ENCODE measurements at regions not wholly inside any gene's neighbourhood (a gene's known extent, or its start where the extent isn't known, plus 50 kb on each side); places are given as distances from the start of the nearest gene placed in this dataset.

- Histone ChIP-seq H3K4me1 (ENCODE audit: control insufficient read depth in 3 of 3, insufficient read depth in 2 of 3, low read depth in 1 of 3, low read length in 2 of 3) (peaks cover 0 to 14% (median 0%) of the 10 kb centered on the region in 3 donors), H3K27ac (ENCODE audit: low read depth in 1 of 3, low read length in 2 of 3) (peak overlapping the region in 2 of 3 donors; percentile 36 to 69), H3K36me3 (ENCODE audit: control insufficient read depth in 3 of 3, insufficient read depth in 2 of 3, low read depth in 1 of 3, low read length in 3 of 3) (no peaks in the 10 kb centered on the region), H3K27me3 (ENCODE audit: control insufficient read depth in 3 of 3, insufficient read depth in 3 of 3, low read length in 3 of 3) (no peaks in the 10 kb centered on the region), H3K9me3 (ENCODE audit: control insufficient read depth in 2 of 2, insufficient read depth in 1 of 2, low read depth in 1 of 2, low read length in 1 of 2) (no peaks in the 10 kb centered on the region), H3K4me3 (ENCODE audit: low read depth in 1 of 3, low read length in 3 of 3) (no peak overlapping the region)
- WGBS, 3 donors: 64 to 86% (median 84%) methylated on average over 9 of the region's 9 CpGs
- no peak for FAIRE-seq
- DNase-seq: peak in 1 of 2 donors; percentile 62
Measured at GRCh38 chr5:74251141-74252035, 389.1 kb downstream of the ENC1 start.

GRCh38 chr5:74250304-74251102 is 390.0 kb downstream of the ENC1 start:
- peaks cover 0 to 9% (median 0%) of the 10 kb centered on the region in 3 donors for H3K4me1 ChIP-seq (ENCODE audit: control insufficient read depth in 3 of 3, insufficient read depth in 2 of 3, low read depth in 1 of 3, low read length in 2 of 3)
- no peaks in the 10 kb centered on the region for H3K27me3 ChIP-seq (ENCODE audit: control insufficient read depth in 3 of 3, insufficient read depth in 3 of 3, low read length in 3 of 3)
- DNase-seq (no peak), FAIRE-seq (no peak)
- no peaks in the 10 kb centered on the region for H3K36me3 ChIP-seq (ENCODE audit: control insufficient read depth in 3 of 3, insufficient read depth in 2 of 3, low read depth in 1 of 3, low read length in 3 of 3)
- H3K27ac ChIP-seq (ENCODE audit: low read depth in 1 of 3, low read length in 2 of 3): peak overlapping the region in 2 of 3 donors; percentile 36 to 69
- H3K9me3 ChIP-seq (ENCODE audit: control insufficient read depth in 2 of 2, insufficient read depth in 1 of 2, low read depth in 1 of 2, low read length in 1 of 2): no peaks in the 10 kb centered on the region
- no peak overlapping the region for H3K4me3 ChIP-seq (ENCODE audit: low read depth in 1 of 3, low read length in 3 of 3)
- 58 to 67% (median 58%) methylated on average over 6 of the region's 6 CpGs for WGBS, 3 donors

GRCh38 chr5:74248576-74248975 is 392.0 kb downstream of the ENC1 start:
- Histone ChIP-seq H3K27ac (ENCODE audit: low read depth in 1 of 3, low read length in 2 of 3) (no peak overlapping the region), H3K27me3 (ENCODE audit: control insufficient read depth in 3 of 3, insufficient read depth in 3 of 3, low read length in 3 of 3) (no peaks in the 10 kb centered on the region), H3K36me3 (ENCODE audit: control insufficient read depth in 3 of 3, insufficient read depth in 2 of 3, low read depth in 1 of 3, low read length in 3 of 3) (no peaks in the 10 kb centered on the region), H3K9me3 (ENCODE audit: control insufficient read depth in 2 of 2, insufficient read depth in 1 of 2, low read depth in 1 of 2, low read length in 1 of 2) (no peaks in the 10 kb centered on the region), H3K4me3 (ENCODE audit: low read depth in 1 of 3, low read length in 3 of 3) (no peak overlapping the region), H3K4me1 (ENCODE audit: control insufficient read depth in 3 of 3, insufficient read depth in 2 of 3, low read depth in 1 of 3, low read length in 2 of 3) (peaks cover 0 to 9% (median 0%) of the 10 kb centered on the region in 3 donors)
- FAIRE-seq (no peak), DNase-seq (no peak)

- no peaks in the 10 kb centered on the region for H3K9me3 ChIP-seq (ENCODE audit: control insufficient read depth in 2 of 2, insufficient read depth in 1 of 2, low read depth in 1 of 2, low read length in 1 of 2)
- no peaks in the 10 kb centered on the region for H3K27me3 ChIP-seq (ENCODE audit: control insufficient read depth in 3 of 3, insufficient read depth in 3 of 3, low read length in 3 of 3)
- FAIRE-seq: no peak
- H3K27ac ChIP-seq (ENCODE audit: low read depth in 1 of 3, low read length in 2 of 3): no peak overlapping the region
- no peak overlapping the region for H3K4me3 ChIP-seq (ENCODE audit: low read depth in 1 of 3, low read length in 3 of 3)
- WGBS, 3 donors: 92 to 98% (median 95%) methylated on average over 3 of the region's 3 CpGs
- H3K36me3 ChIP-seq (ENCODE audit: control insufficient read depth in 3 of 3, insufficient read depth in 2 of 3, low read depth in 1 of 3, low read length in 3 of 3): no peaks in the 10 kb centered on the region
- no peak for DNase-seq
- peaks cover 0 to 11% (median 2%) of the 10 kb centered on the region in 3 donors for H3K4me1 ChIP-seq (ENCODE audit: control insufficient read depth in 3 of 3, insufficient read depth in 2 of 3, low read depth in 1 of 3, low read length in 2 of 3)
Measured at GRCh38 chr5:74244406-74244805, 396.1 kb downstream of the ENC1 start.

GRCh38 chr5:74243634-74244033 is 396.9 kb downstream of the ENC1 start:
- H3K9me3 ChIP-seq (ENCODE audit: control insufficient read depth in 2 of 2, insufficient read depth in 1 of 2, low read depth in 1 of 2, low read length in 1 of 2): no peaks in the 10 kb centered on the region
- DNase-seq (no peak), FAIRE-seq (no peak)
- WGBS, 3 donors: 78 to 94% (median 88%) methylated on average over 2 of the region's 2 CpGs
- H3K36me3 ChIP-seq (ENCODE audit: control insufficient read depth in 3 of 3, insufficient read depth in 2 of 3, low read depth in 1 of 3, low read length in 3 of 3): no peaks in the 10 kb centered on the region
- H3K4me3 ChIP-seq (ENCODE audit: low read depth in 1 of 3, low read length in 3 of 3): no peak overlapping the region
- no peak overlapping the region for H3K27ac ChIP-seq (ENCODE audit: low read depth in 1 of 3, low read length in 2 of 3)
- H3K4me1 ChIP-seq (ENCODE audit: control insufficient read depth in 3 of 3, insufficient read depth in 2 of 3, low read depth in 1 of 3, low read length in 2 of 3): peaks cover 0 to 11% (median 2%) of the 10 kb centered on the region in 3 donors
- no peaks in the 10 kb centered on the region for H3K27me3 ChIP-seq (ENCODE audit: control insufficient read depth in 3 of 3, insufficient read depth in 3 of 3, low read length in 3 of 3)

GRCh38 chr5:74242516-74242915 is 398.0 kb downstream of the ENC1 start:
- H3K4me1 ChIP-seq (ENCODE audit: control insufficient read depth in 3 of 3, insufficient read depth in 2 of 3, low read depth in 1 of 3, low read length in 2 of 3): peaks cover 0 to 16% (median 2%) of the 10 kb centered on the region in 3 donors
- DNase-seq: no peak
- no peaks in the 10 kb centered on the region for H3K27me3 ChIP-seq (ENCODE audit: control insufficient read depth in 3 of 3, insufficient read depth in 3 of 3, low read length in 3 of 3)
- no peak overlapping the region for H3K27ac ChIP-seq (ENCODE audit: low read depth in 1 of 3, low read length in 2 of 3)
- FAIRE-seq: no peak
- 69 to 78% (median 75%) methylated on average over 3 of the region's 3 CpGs for WGBS, 3 donors
- no peak overlapping the region for H3K4me3 ChIP-seq (ENCODE audit: low read depth in 1 of 3, low read length in 3 of 3)
- H3K9me3 ChIP-seq (ENCODE audit: control insufficient read depth in 2 of 2, insufficient read depth in 1 of 2, low read depth in 1 of 2, low read length in 1 of 2): no peaks in the 10 kb centered on the region
- H3K36me3 ChIP-seq (ENCODE audit: control insufficient read depth in 3 of 3, insufficient read depth in 2 of 3, low read depth in 1 of 3, low read length in 3 of 3): no peaks in the 10 kb centered on the region

GRCh38 chr5:74241751-74242140 is 398.8 kb downstream of the ENC1 start:
- WGBS, 3 donors: 72 to 86% (median 73%) methylated on average over 2 of the region's 2 CpGs
- no peak for FAIRE-seq
- no peaks in the 10 kb centered on the region for H3K9me3 ChIP-seq (ENCODE audit: control insufficient read depth in 2 of 2, insufficient read depth in 1 of 2, low read depth in 1 of 2, low read length in 1 of 2)
- H3K4me3 ChIP-seq (ENCODE audit: low read depth in 1 of 3, low read length in 3 of 3): no peak overlapping the region
- no peak for DNase-seq
- H3K36me3 ChIP-seq (ENCODE audit: control insufficient read depth in 3 of 3, insufficient read depth in 2 of 3, low read depth in 1 of 3, low read length in 3 of 3): no peaks in the 10 kb centered on the region
- no peaks in the 10 kb centered on the region for H3K27me3 ChIP-seq (ENCODE audit: control insufficient read depth in 3 of 3, insufficient read depth in 3 of 3, low read length in 3 of 3)
- H3K27ac ChIP-seq (ENCODE audit: low read depth in 1 of 3, low read length in 2 of 3): no peak overlapping the region
- H3K4me1 ChIP-seq (ENCODE audit: control insufficient read depth in 3 of 3, insufficient read depth in 2 of 3, low read depth in 1 of 3, low read length in 2 of 3): peaks cover 0 to 17% (median 2%) of the 10 kb centered on the region in 3 donors

- DNase-seq: peak; percentile 29 to 36
Measured at GRCh38 chr5:74240783-74241750, 399.5 kb downstream of the ENC1 start.

More at GRCh38 chr5:74240783-74241750, 399.5 kb downstream of the ENC1 start:
- H3K27ac ChIP-seq (ENCODE audit: low read depth in 1 of 3, low read length in 2 of 3): peak overlapping the region in 1 of 3 donors; percentile 50
- WGBS, 3 donors: 56 to 65% (median 64%) methylated on average over 5 of the region's 5 CpGs
- no peaks in the 10 kb centered on the region for H3K36me3 ChIP-seq (ENCODE audit: control insufficient read depth in 3 of 3, insufficient read depth in 2 of 3, low read depth in 1 of 3, low read length in 3 of 3)
- no peak for FAIRE-seq
- peaks cover 0 to 17% (median 2%) of the 10 kb centered on the region in 3 donors for H3K4me1 ChIP-seq (ENCODE audit: control insufficient read depth in 3 of 3, insufficient read depth in 2 of 3, low read depth in 1 of 3, low read length in 2 of 3)
- H3K4me3 ChIP-seq (ENCODE audit: low read depth in 1 of 3, low read length in 3 of 3): no peak overlapping the region
- H3K9me3 ChIP-seq (ENCODE audit: control insufficient read depth in 2 of 2, insufficient read depth in 1 of 2, low read depth in 1 of 2, low read length in 1 of 2): no peaks in the 10 kb centered on the region
- H3K27me3 ChIP-seq (ENCODE audit: control insufficient read depth in 3 of 3, insufficient read depth in 3 of 3, low read length in 3 of 3): no peaks in the 10 kb centered on the region

All from small intestine (tissue), 7 donors.